HepG2 (cell line): ENCODE measurements at regions not wholly inside any gene's neighbourhood (a gene's known extent, or its start where the extent isn't known, plus 50 kb on each side); places are given as distances from the start of the nearest gene placed in this dataset.

Experiments
- ATAC-seq: fragments of 200-7000 bp; cut with Tn5 transposase; 3 replicates; pipeline ENCODE4 v1.9.1; 2020; ENCODE audit warnings: mild to moderate bottlenecking, moderate library complexity
- BruUV-seq: library from RNA; stranded (reverse); fragments of 400-500 nt; replicated peaks from 2 replicates; lab custom pipeline; 2021; lab: Mats Ljungman, UMichigan
- CTCF ChIA-PET: fragments of 300-600 bp; formaldehyde crosslinking; extraction: SDS; loops from one replicate; lab custom pipeline; 2021; ENCODE audit warnings: low total read pairs, inconsistent platforms, low intra/inter-chr PET ratio; lab: Yijun Ruan, JAX
- POLR2A ChIA-PET: fragments of 350-600 bp; sonication (Branson Sonifier 250); formaldehyde crosslinking; loops from one replicate; lab custom pipeline; 2020; ENCODE audit warnings: antibody characterized with exemption, inconsistent platforms; lab: Yijun Ruan, JAX
- DNase-seq: peaks from one replicate; pipeline ENCODE4 v3.0.0-alpha.2; 2015; ENCODE audit warnings: low spot score
- FAIRE-seq: peaks from 3 replicates; lab custom pipeline; 2011; peaks lifted over from hg19 to GRCh38; lab: Jason Lieb, UNC
- H2AFZ ChIP-seq: one replicate; pipeline ENCODE4 v1.6.1; 2011; ENCODE audit warnings: low read length, inconsistent platforms
- H3K27ac ChIP-seq: fragments of 300-600 bp; 3 replicates; pipeline ENCODE4 v1.8.0; 2011; ENCODE audit warnings: mixed run types, mild to moderate bottlenecking, mixed read lengths, low read length, inconsistent platforms; ENCODE audit not compliant: insufficient read depth; ENCODE audit errors: extremely low read length
- H3K27me3 ChIP-seq, 2 experiments: fragments of 200-600 bp in 1 of 2; 2 replicates in 1 of 2; 3 replicates in 1 of 2; pipeline versions ENCODE4 v1.6.0 to v1.8.0; 2011; ENCODE audit warnings: low read length in 2 of 2, mild to moderate bottlenecking in 2 of 2, moderate library complexity in 2 of 2, inconsistent platforms in 1 of 2; ENCODE audit not compliant: insufficient read depth in 2 of 2, control insufficient read depth in 1 of 2
- H3K36me3 ChIP-seq, 2 experiments: fragments of 200-600 bp in 1 of 2; replicated peaks in 1 of 2; 2 replicates in 1 of 2; 3 replicates in 1 of 2; pipeline versions ENCODE4 v1.5.1 to v1.8.0; 2011; ENCODE audit warnings: low read length in 2 of 2, inconsistent platforms in 1 of 2; ENCODE audit not compliant: insufficient read depth in 2 of 2, control insufficient read depth in 1 of 2
- H3K4me1 ChIP-seq: 2 replicates; pipeline ENCODE4 v1.5.1; 2012; ENCODE audit warnings: low read length, inconsistent platforms; ENCODE audit not compliant: insufficient read depth
- H3K4me2 ChIP-seq: 2 replicates; pipeline ENCODE4 v1.6.0; 2011; ENCODE audit warnings: low read depth, low read length, inconsistent platforms
- H3K4me3 ChIP-seq, 3 experiments: fragments of 200-600 bp in 1 of 3; sonication (generic), shearing (Covaris generic) in 1 of 3; replicated peaks in 1 of 3; 2 replicates each; pipeline ENCODE4 v1.5.1; 2011 to 2016; ENCODE audit warnings: low read length in 3 of 3, inconsistent platforms in 2 of 3, low read depth in 2 of 3, mild to moderate bottlenecking in 2 of 3, control low read depth in 1 of 3, mixed read lengths in 1 of 3; ENCODE audit not compliant: insufficient read depth in 1 of 3
- H3K79me2 ChIP-seq: one replicate; pipeline ENCODE4 v1.6.1; 2011; ENCODE audit warnings: low read length, inconsistent platforms; ENCODE audit not compliant: insufficient read depth
- H3K9ac ChIP-seq: 2 replicates; pipeline ENCODE4 v1.6.0; 2011; ENCODE audit warnings: mild to moderate bottlenecking, low read depth, low read length, inconsistent platforms; ENCODE audit not compliant: insufficient read depth
- H3K9me3 ChIP-seq: 2 replicates; pipeline ENCODE4 v1.5.1; 2012; ENCODE audit warnings: mild to moderate bottlenecking, low read length
- H4K20me1 ChIP-seq: 2 replicates; pipeline ENCODE4 v1.6.0; 2011; ENCODE audit warnings: inconsistent platforms, mild to moderate bottlenecking, low read length, moderate library complexity; ENCODE audit not compliant: insufficient read depth
- JARID2 ChIP-seq: sonication (generic); formaldehyde crosslinking; IDR thresholded peaks from 2 replicates; pipeline ENCODE4 v1.8.1; 2023; ENCODE audit warnings: missing genetic modification reagents, inconsistent platforms; ENCODE audit not compliant: insufficient replicate concordance
- NFE2L2 ChIP-seq: fragments of 150-350 bp; IDR thresholded peaks from 2 replicates; pipeline ENCODE4 v1.6.1; 2014; ENCODE audit warnings: low read length
- RAD21 ChIP-seq: fragments of 450-650 bp; formaldehyde crosslinking; IDR thresholded peaks from 2 replicates; pipeline ENCODE4 v1.5.0; 2020; ENCODE audit warnings: mild to moderate bottlenecking
- RFX1 ChIP-seq: fragments of 450-650 bp; IDR thresholded peaks from 2 replicates; pipeline ENCODE4 v1.6.1; 2017
- SIN3A ChIP-seq: IDR thresholded peaks from 2 replicates; pipeline ENCODE4 v1.6.1; 2011; ENCODE audit warnings: low read depth, mild to moderate bottlenecking, control low read depth, low read length, borderline replicate concordance
- TEAD3 ChIP-seq: optimal IDR thresholded peaks from 2 replicates; pipeline ENCODE3; 2016; ENCODE audit warnings: borderline replicate concordance
- THYN1 ChIP-seq: sonication (generic); formaldehyde crosslinking; IDR thresholded peaks from 2 replicates; pipeline ENCODE4 v1.8.1; 2023; ENCODE audit warnings: low read depth, mild to moderate bottlenecking, moderate library complexity, missing genetic modification reagents, borderline replicate concordance
- U2AF2 ChIP-seq: fragments of 200-400 bp; formaldehyde crosslinking; IDR thresholded peaks from 2 replicates; pipeline ENCODE4 v1.6.1; 2017; ENCODE audit warnings: low read depth, mild to moderate bottlenecking, low read length
- ZNF235 ChIP-seq: sonication (generic); formaldehyde crosslinking; IDR thresholded peaks from 2 replicates; pipeline ENCODE4 v1.8.1; 2023; ENCODE audit warnings: mild to moderate bottlenecking, missing genetic modification reagents, borderline replicate concordance
- ZNF282 ChIP-seq: fragments of 450-650 bp; IDR thresholded peaks from 2 replicates; pipeline ENCODE4 v1.6.1; 2018; ENCODE audit not compliant: partially characterized antibody
- ZNF496 ChIP-seq: sonication (generic); formaldehyde crosslinking; IDR thresholded peaks from 2 replicates; pipeline ENCODE4 v1.8.1; 2023; ENCODE audit warnings: mild to moderate bottlenecking, moderate library complexity, missing genetic modification reagents; ENCODE audit not compliant: insufficient replicate concordance
- ZNF629 ChIP-seq: sonication (generic); formaldehyde crosslinking; conservative IDR thresholded peaks from 2 replicates; pipeline ENCODE4 v1.5.0; 2020; ENCODE audit warnings: missing genetic modification reagents
- WGBS: methylation state at CpG from one replicate; pipeline ENCODE4 v1.1.6; 2017; ENCODE audit warnings: low lambda C conversion rate; 5-methylcytosine and 5-hydroxymethylcytosine counted together
- in situ Hi-C: cut with HindIII; loops from 2 replicates; pipeline ENCODE4 v1.10.0; 2017; ENCODE audit warnings: low pct_unique_long_range_greater_than_20kb; ENCODE audit not compliant: extremely low pct_ligation_motif_present
- intact Hi-C: fragments of 100-400 bp; cut with micrococcal nuclease; formaldehyde crosslinking; loops from one replicate; pipeline ENCODE4 v1.10.0; 2022; ENCODE audit not compliant: unreplicated experiment
- TF ChIP-seq, protein P1 (sequence below): sonication (generic); formaldehyde crosslinking; IDR thresholded peaks from 2 replicates; pipeline ENCODE4 v1.4.0; 2020; ENCODE audit warnings: mild to moderate bottlenecking, missing genetic modification reagents, borderline replicate concordance
- TF ChIP-seq, protein P2 (sequence below): sonication (generic); formaldehyde crosslinking; IDR thresholded peaks from 2 replicates; pipeline ENCODE4 v1.4.0; 2020; ENCODE audit warnings: missing genetic modification reagents

DNA sequence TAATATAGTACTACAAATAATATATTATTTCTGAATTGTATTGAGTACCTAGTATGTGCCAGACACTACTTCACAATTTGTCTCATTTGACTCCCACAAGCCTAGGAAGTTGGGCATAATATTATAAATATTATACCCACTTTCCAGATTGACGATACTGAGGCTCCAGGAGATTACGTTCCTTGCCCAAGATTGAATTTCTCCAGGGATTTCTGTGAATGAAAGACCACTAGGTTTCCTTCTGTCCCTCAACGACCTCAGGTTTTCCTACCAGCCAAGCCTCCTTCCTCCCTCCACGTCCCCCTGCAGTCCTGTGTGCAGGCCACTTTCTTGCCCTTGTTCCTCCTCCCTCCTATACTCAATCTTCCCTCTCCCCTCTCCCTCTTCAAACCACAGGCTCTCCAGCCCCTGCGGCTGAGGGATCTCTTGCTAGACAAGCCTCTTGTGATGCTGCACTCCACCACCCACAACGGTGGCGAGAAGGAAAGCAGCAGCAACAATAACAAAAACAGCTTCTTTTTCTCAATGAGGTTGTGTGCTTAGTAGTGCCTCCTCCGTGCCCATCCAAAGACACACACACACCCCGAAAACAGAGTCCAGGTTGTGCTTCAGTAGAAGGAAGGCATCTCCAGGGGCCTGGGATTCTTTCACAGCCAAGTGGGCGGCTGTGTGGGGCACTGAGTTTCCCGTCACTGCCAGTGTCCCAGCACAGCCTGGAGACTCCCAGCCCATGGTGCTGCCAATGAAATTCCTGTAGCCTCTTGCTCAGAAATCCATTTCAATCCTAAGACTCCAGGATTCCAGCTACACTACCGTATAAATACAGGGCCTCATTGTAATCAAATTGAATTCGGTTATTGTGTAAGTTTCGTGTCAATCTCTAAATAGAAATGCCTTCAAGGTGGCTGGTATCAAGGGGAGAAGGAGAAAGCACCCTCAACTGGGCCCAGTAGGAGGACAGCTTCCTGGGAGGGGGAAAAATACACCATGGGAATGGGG lies 94.4 kb downstream of the NCR2 start:
- CTCF ChIA-PET: no interaction called here
- intact Hi-C loops: no loop called here

More for the DNA sequence above, 94.4 kb downstream of the NCR2 start:
- FAIRE-seq: no peak
- TF ChIP-seq RAD21 (CRISPR knock-in tag) (no peak), NFE2L2 (no peak), JARID2 (CRISPR knock-in tag) (no peak), THYN1 (CRISPR knock-in tag) (no peak), ZNF496 (no peak), ZNF235 (CRISPR knock-in tag) (no peak), RFX1 (no peak), ZNF629 (CRISPR knock-in tag) (peak; percentile 66), U2AF2 (no peak), SIN3A (no peak), ZNF282 (peak; percentile 37), TEAD3 (no peak)
- TF ChIP-seq, protein P1, sequence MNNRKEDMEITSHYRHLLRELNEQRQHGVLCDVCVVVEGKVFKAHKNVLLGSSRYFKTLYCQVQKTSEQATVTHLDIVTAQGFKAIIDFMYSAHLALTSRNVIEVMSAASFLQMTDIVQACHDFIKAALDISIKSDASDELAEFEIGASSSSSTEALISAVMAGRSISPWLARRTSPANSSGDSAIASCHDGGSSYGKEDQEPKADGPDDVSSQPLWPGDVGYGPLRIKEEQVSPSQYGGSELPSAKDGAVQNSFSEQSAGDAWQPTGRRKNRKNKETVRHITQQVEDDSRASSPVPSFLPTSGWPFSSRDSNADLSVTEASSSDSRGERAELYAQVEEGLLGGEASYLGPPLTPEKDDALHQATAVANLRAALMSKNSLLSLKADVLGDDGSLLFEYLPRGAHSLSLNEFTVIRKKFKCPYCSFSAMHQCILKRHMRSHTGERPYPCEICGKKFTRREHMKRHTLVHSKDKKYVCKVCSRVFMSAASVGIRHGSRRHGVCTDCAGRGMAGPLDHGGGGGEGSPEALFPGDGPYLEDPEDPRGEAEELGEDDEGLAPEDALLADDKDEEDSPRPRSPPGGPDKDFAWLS (CRISPR knock-in tag): no peak
- TF ChIP-seq, protein P2, sequence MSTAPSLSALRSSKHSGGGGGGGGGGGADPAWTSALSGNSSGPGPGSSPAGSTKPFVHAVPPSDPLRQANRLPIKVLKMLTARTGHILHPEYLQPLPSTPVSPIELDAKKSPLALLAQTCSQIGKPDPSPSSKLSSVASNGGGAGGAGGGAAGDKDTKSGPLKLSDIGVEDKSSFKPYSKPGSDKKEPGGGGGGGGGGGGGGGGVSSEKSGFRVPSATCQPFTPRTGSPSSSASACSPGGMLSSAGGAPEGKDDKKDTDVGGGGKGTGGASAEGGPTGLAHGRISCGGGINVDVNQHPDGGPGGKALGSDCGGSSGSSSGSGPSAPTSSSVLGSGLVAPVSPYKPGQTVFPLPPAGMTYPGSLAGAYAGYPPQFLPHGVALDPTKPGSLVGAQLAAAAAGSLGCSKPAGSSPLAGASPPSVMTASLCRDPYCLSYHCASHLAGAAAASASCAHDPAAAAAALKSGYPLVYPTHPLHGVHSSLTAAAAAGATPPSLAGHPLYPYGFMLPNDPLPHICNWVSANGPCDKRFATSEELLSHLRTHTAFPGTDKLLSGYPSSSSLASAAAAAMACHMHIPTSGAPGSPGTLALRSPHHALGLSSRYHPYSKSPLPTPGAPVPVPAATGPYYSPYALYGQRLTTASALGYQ: no peak
- ATAC-seq: no peak
- Histone ChIP-seq H2AFZ (no peak overlapping the region), H3K79me2 (no peaks in the 10 kb centered on the region), H3K27me3 (peaks cover 3 to 40% of the 10 kb centered on the region in 2 experiments; a peak in 4 of 5 replicates), H3K9me3 (no peaks in the 10 kb centered on the region), H3K9ac (no peak overlapping the region), H3K4me1 (peaks cover 48% of the 10 kb centered on the region), H3K36me3 (no peaks in the 10 kb centered on the region), H3K4me3 (no peak overlapping the region), H3K27ac (no peak overlapping the region), H4K20me1 (no peaks in the 10 kb centered on the region), H3K4me2 (no peak overlapping the region)
- POLR2A ChIA-PET: no interaction called here
- in situ Hi-C loops: loop anchor here (5.0 kb wide), 2 partner anchors 117 to 162 kb away; partner anchors contain the start of gene FOXP4
- no peak for DNase-seq
- no TSS peak for BruUV-seq
- WGBS: 47% methylated on average over 14 of the region's 14 CpGs
